A549 (cell line): ENCODE measurements at regions not wholly inside any gene's neighbourhood (a gene's known extent, or its start where the extent isn't known, plus 50 kb on each side); places are given as distances from the start of the nearest gene placed in this dataset.

Experiments used
- ATAC-seq, 2 experiments: fragments of 200-7000 bp in 1 of 2; fragments of >200 bp in 1 of 2; cut with Nextera tagmentation in 1 of 2; cut with Tn5 transposase in 1 of 2; 3 replicates each; pipeline versions ENCODE4 v1.8.0 to v1.9.1; 2018 to 2020; ENCODE audit warnings: mild to moderate bottlenecking in 1 of 2, moderate library complexity in 1 of 2
- CTCF ChIA-PET: fragments of 300-600 bp; sonication (Branson Sonifier 250); formaldehyde crosslinking; extraction: SDS; loops from one replicate; lab custom pipeline; 2021; ENCODE audit warnings: antibody characterized with exemption, inconsistent platforms; lab: Yijun Ruan, JAX
- POLR2A ChIA-PET: fragments of 350-600 bp; formaldehyde crosslinking; extraction: SDS; loops from one replicate; lab custom pipeline; 2021; ENCODE audit warnings: antibody characterized with exemption, inconsistent platforms; lab: Yijun Ruan, JAX
- DNase-seq, 2 experiments: peaks; one replicate each; pipeline versions ENCODE4 v3.0.0 to v3.0.0-alpha.2; 2011 to 2016; ENCODE audit warnings: low read depth in 1 of 2, low spot score in 1 of 2
- FAIRE-seq: peaks from 2 replicates; lab custom pipeline; 2011; peaks lifted over from hg19 to GRCh38; lab: Jason Lieb, UNC
- H3K27ac ChIP-seq, 2 experiments: fragments of >200 bp; sonication (Bioruptor Twin); formaldehyde crosslinking; 3 replicates each; pipeline ENCODE4 v1.5.1; 2016 to 2017
- H3K4me1 ChIP-seq: fragments of >200 bp; sonication (Bioruptor Twin); formaldehyde crosslinking; 3 replicates; pipeline ENCODE4 v1.6.1; 2016
- H3K4me2 ChIP-seq: fragments of >200 bp; sonication (Bioruptor Twin); formaldehyde crosslinking; 3 replicates; pipeline ENCODE4 v1.6.1; 2016
- H3K4me3 ChIP-seq: fragments of >200 bp; sonication (Bioruptor Twin); formaldehyde crosslinking; 3 replicates; pipeline ENCODE4 v1.5.1; 2016
- H3K9me3 ChIP-seq: fragments of >200 bp; sonication (Bioruptor Twin); formaldehyde crosslinking; 3 replicates; pipeline ENCODE4 v1.6.1; 2016
- EHF ChIP-seq: fragments of 250-450 bp; sonication (Bioruptor Pico); IDR thresholded peaks from 2 replicates; pipeline ENCODE4 v1.5.0; 2020; ENCODE audit warnings: mild to moderate bottlenecking
- EP300 ChIP-seq, 2 experiments: fragments of >200 bp; sonication (Bioruptor Twin); formaldehyde crosslinking; IDR thresholded peaks; 2 replicates in 1 of 2; 3 replicates in 1 of 2; pipeline ENCODE4 v1.6.1; 2016 to 2017
- ESRRA ChIP-seq: fragments of 150-350 bp; IDR thresholded peaks from 2 replicates; pipeline ENCODE4 v1.6.1; 2014; ENCODE audit warnings: mild to moderate bottlenecking, low read length, borderline replicate concordance
- FOXS1 ChIP-seq: fragments of 250-450 bp; sonication (Bioruptor Pico); IDR thresholded peaks from 2 replicates; pipeline ENCODE4 v1.5.0; 2020; ENCODE audit warnings: mild to moderate bottlenecking, moderate library complexity
- GATA3 ChIP-seq: IDR thresholded peaks from 2 replicates; pipeline ENCODE4 v1.6.1; 2012; ENCODE audit warnings: borderline replicate concordance
- HDAC2 ChIP-seq: fragments of 200-600 bp; sonication (generic); IDR thresholded peaks from 2 replicates; pipeline ENCODE4 v1.6.1; 2016
- JUN ChIP-seq, 2 experiments: fragments of >200 bp; sonication (Bioruptor Twin); formaldehyde crosslinking; IDR thresholded peaks; 2 replicates in 1 of 2; 3 replicates in 1 of 2; pipeline ENCODE4 v1.6.1; 2016 to 2017
- JUNB ChIP-seq: fragments of >200 bp; sonication (Bioruptor Twin); formaldehyde crosslinking; IDR thresholded peaks from 2 replicates; pipeline ENCODE4 v1.6.1; 2016
- KDM5A ChIP-seq: fragments of 200-600 bp; sonication (generic); IDR thresholded peaks from 2 replicates; pipeline ENCODE4 v1.6.1; 2016; ENCODE audit warnings: antibody characterized with exemption, mild to moderate bottlenecking
- MAFK ChIP-seq: fragments of 450-650 bp; IDR thresholded peaks from 2 replicates; pipeline ENCODE4 v1.6.1; 2014; ENCODE audit not compliant: partially characterized antibody
- NPAS2 ChIP-seq: fragments of 250-450 bp; sonication (Bioruptor Pico); IDR thresholded peaks from 2 replicates; pipeline ENCODE4 v1.8.0; 2022; ENCODE audit warnings: mild to moderate bottlenecking, moderate library complexity, borderline replicate concordance
- PHF8 ChIP-seq: fragments of 200-600 bp; sonication (generic); IDR thresholded peaks from 2 replicates; pipeline ENCODE4 v1.6.1; 2016; ENCODE audit warnings: low read depth, mild to moderate bottlenecking, antibody characterized with exemption, moderate library complexity, borderline replicate concordance
- POLR2A ChIP-seq: IDR thresholded peaks from 2 replicates; pipeline ENCODE4 v1.6.1; 2012; ENCODE audit warnings: mild to moderate bottlenecking, low read length
- RAD21 ChIP-seq, 2 experiments: fragments of >200 bp in 1 of 2; sonication (Bioruptor Twin) in 1 of 2; formaldehyde crosslinking in 1 of 2; IDR thresholded peaks in 1 of 2; conservative IDR thresholded peaks in 1 of 2; 2 replicates in 1 of 2; 3 replicates in 1 of 2; pipeline ENCODE4 v1.6.1; 2012 to 2018; ENCODE audit warnings: inconsistent platforms in 1 of 2
- RARB ChIP-seq: fragments of 250-450 bp; sonication (Bioruptor Pico); IDR thresholded peaks from 2 replicates; pipeline ENCODE4 v1.8.0; 2021; ENCODE audit warnings: mild to moderate bottlenecking, moderate library complexity
- RCOR1 ChIP-seq: fragments of 150-350 bp; IDR thresholded peaks from 2 replicates; pipeline ENCODE4 v1.6.1; 2014; ENCODE audit warnings: antibody characterized with exemption, low read length, low read depth
- SREBF2 ChIP-seq: fragments of 450-650 bp; IDR thresholded peaks from 2 replicates; pipeline ENCODE4 v1.6.1; 2014; ENCODE audit warnings: mild to moderate bottlenecking, moderate library complexity
- TP53 ChIP-seq: fragments of 250-450 bp; sonication (Bioruptor Pico); IDR thresholded peaks from 2 replicates; pipeline ENCODE4 v1.5.0; 2021; ENCODE audit warnings: mild to moderate bottlenecking, moderate library complexity
- ZNF302 ChIP-seq: fragments of 250-450 bp; sonication (Bioruptor Pico); IDR thresholded peaks from 2 replicates; pipeline ENCODE4 v1.9.0; 2021; ENCODE audit warnings: inconsistent platforms, mild to moderate bottlenecking, moderate library complexity
- WGBS: methylation state at CpG from one replicate; pipeline ENCODE4 v1.1.6; 2017; ENCODE audit errors: missing lambda C conversion rate; 5-methylcytosine and 5-hydroxymethylcytosine counted together
- TF ChIP-seq, protein P1 (sequence below): fragments of 250-450 bp; sonication (Bioruptor Pico); IDR thresholded peaks from 2 replicates; pipeline ENCODE4 v1.5.0; 2020; ENCODE audit warnings: low read depth, mild to moderate bottlenecking, moderate library complexity
- TF ChIP-seq, protein P2 (sequence below): IDR thresholded peaks from 2 replicates; pipeline ENCODE4 v1.6.1; 2012
- TF ChIP-seq, protein P3 (sequence below): fragments of 150-350 bp; IDR thresholded peaks from 2 replicates; pipeline ENCODE4 v1.6.1; 2014; ENCODE audit warnings: low read depth, mild to moderate bottlenecking, low read length
- TF ChIP-seq, protein P4 (sequence below): IDR thresholded peaks from 2 replicates; pipeline ENCODE4 v1.6.1; 2012; ENCODE audit warnings: low read depth, borderline replicate concordance
- TF ChIP-seq, protein P5 (sequence below): fragments of 450-650 bp; IDR thresholded peaks from 2 replicates; pipeline ENCODE4 v1.6.1; 2014; ENCODE audit warnings: antibody characterized with exemption
- TF ChIP-seq, protein P6 (sequence below): fragments of 200-600 bp; sonication (generic); IDR thresholded peaks from 2 replicates; pipeline ENCODE4 v1.6.1; 2016; ENCODE audit warnings: antibody characterized with exemption, mild to moderate bottlenecking, moderate library complexity

DNA sequence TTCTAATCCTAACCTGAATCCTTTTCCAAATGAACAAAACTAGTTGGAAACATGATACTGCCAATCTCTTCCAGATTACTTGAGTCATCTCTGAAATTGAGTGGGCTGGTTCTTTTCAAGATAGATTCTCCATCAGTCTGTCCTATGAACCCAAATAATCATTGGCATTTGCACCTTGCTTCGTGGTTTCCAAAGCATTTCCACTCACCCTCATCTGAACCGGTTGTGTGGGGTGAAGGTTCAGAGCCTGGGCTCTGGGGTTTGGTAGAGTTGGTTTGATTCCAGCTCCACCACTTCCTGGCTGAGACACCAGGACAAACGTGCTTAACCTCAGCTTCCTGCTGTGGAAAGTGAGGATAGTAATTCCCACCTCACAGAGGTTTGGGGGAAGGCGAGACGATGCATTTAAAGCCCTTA, 206.4 kb upstream of the E2F8 start (continued):
- TF ChIP-seq, protein P1, sequence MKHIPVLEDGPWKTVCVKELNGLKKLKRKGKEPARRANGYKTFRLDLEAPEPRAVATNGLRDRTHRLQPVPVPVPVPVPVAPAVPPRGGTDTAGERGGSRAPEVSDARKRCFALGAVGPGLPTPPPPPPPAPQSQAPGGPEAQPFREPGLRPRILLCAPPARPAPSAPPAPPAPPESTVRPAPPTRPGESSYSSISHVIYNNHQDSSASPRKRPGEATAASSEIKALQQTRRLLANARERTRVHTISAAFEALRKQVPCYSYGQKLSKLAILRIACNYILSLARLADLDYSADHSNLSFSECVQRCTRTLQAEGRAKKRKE, result no peak
- no peak for TF ChIP-seq EHF (CRISPR knock-in tag)
- TF ChIP-seq, protein P2, sequence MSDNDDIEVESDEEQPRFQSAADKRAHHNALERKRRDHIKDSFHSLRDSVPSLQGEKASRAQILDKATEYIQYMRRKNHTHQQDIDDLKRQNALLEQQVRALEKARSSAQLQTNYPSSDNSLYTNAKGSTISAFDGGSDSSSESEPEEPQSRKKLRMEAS, result no peak
- TF ChIP-seq, all 56 proteins: peak for 0

DNA sequence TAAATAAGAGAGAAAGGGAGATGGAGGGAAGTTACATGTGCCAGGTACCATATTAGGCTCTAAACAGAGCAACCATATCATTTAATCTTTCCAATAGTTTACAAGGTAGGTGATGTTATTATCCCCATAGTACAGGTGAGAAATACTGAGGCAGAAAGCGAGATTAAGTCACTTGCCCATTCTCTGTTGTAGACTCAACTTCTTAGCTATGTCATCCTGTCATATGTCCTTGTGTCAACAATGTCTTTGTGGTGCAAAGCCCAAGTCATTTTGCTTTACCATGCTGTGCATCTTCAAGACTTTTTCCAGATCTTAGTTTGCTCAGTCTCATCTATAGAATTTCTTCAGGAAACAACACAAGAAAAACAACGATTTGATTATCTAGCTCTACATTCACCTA, 205.0 kb upstream of the E2F8 start:
- H3K4me2 ChIP-seq, result no peak overlapping the region
- ATAC-seq (no peak), DNase-seq (no peak)
- TF ChIP-seq FOXS1 (CRISPR knock-in tag) (no peak), POLR2A (no peak), GATA3 (no peak), ZNF302 (CRISPR knock-in tag) (no peak), RAD21 (conservative IDR thresholded peaks at IDR 0.05 in 1 of 2, IDR thresholded peaks at IDR 0.05 in 1 of 2) (no peak), PHF8 (no peak), SREBF2 (no peak), RARB (CRISPR knock-in tag) (no peak), ESRRA (no peak)
- TF ChIP-seq, protein P3, sequence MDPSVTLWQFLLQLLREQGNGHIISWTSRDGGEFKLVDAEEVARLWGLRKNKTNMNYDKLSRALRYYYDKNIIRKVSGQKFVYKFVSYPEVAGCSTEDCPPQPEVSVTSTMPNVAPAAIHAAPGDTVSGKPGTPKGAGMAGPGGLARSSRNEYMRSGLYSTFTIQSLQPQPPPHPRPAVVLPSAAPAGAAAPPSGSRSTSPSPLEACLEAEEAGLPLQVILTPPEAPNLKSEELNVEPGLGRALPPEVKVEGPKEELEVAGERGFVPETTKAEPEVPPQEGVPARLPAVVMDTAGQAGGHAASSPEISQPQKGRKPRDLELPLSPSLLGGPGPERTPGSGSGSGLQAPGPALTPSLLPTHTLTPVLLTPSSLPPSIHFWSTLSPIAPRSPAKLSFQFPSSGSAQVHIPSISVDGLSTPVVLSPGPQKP, result no peak
- TF ChIP-seq, protein P4, sequence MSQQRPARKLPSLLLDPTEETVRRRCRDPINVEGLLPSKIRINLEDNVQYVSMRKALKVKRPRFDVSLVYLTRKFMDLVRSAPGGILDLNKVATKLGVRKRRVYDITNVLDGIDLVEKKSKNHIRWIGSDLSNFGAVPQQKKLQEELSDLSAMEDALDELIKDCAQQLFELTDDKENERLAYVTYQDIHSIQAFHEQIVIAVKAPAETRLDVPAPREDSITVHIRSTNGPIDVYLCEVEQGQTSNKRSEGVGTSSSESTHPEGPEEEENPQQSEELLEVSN, result no peak
- TF ChIP-seq, all 56 proteins: peak for 0
- WGBS, result 42% methylated on average over 2 of the region's 2 CpGs
- no peak overlapping the region for H3K27ac ChIP-seq
- CTCF ChIA-PET, result interaction anchor here (0.6 to 1.3 kb wide), 3 partner anchors 9 to 108 kb away, joined by 3 to 4 read pairs (median 3); no protein-coding TSS in a partner anchor
- no peak for FAIRE-seq
- H3K9me3 ChIP-seq, result no peaks in the 10 kb centered on the region
- POLR2A ChIA-PET, result no interaction called here
- H3K4me3 ChIP-seq, result no peak overlapping the region
- H3K4me1 ChIP-seq, result peaks cover 19% of the 10 kb centered on the region

DNA sequence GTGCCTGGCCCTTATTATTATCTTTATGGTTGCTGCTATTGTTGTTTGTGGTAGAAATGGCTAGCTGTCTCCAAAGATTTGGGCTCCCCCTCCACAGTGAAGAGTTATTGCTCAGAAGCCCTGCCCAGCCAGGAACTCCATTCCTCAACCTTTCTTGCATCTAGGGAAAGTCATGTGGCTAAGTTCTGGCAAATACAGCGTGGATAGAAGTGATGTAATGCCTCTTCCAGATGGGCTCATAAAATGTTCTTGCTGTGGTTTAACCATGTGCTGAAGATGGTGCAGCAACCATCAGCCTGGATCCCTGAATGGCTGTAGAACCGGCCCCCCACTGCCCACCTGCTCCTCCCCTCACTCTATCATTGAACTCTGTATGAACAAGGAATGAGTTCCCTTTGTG, 203.5 kb upstream of the E2F8 start:
- Histone ChIP-seq H3K4me3 (no peak overlapping the region), H3K27ac (no peak overlapping the region), H3K4me1 (peaks cover 19% of the 10 kb centered on the region), H3K4me2 (no peak overlapping the region), H3K9me3 (no peaks in the 10 kb centered on the region)
- CTCF ChIA-PET, result no interaction called here
- DNase-seq, result no peak
- WGBS, result 62% methylated on average over 2 of the region's 2 CpGs
- TF ChIP-seq MAFK (no peak), RCOR1 (no peak), NPAS2 (CRISPR knock-in tag) (no peak), ZNF302 (CRISPR knock-in tag) (no peak), TP53 (no peak)
- TF ChIP-seq, protein P5, sequence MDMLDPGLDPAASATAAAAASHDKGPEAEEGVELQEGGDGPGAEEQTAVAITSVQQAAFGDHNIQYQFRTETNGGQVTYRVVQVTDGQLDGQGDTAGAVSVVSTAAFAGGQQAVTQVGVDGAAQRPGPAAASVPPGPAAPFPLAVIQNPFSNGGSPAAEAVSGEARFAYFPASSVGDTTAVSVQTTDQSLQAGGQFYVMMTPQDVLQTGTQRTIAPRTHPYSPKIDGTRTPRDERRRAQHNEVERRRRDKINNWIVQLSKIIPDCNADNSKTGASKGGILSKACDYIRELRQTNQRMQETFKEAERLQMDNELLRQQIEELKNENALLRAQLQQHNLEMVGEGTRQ, result no peak
- TF ChIP-seq, all 56 proteins: peak for 0
- ATAC-seq, result no peak
- FAIRE-seq, result no peak
- POLR2A ChIA-PET, result no interaction called here

DNA sequence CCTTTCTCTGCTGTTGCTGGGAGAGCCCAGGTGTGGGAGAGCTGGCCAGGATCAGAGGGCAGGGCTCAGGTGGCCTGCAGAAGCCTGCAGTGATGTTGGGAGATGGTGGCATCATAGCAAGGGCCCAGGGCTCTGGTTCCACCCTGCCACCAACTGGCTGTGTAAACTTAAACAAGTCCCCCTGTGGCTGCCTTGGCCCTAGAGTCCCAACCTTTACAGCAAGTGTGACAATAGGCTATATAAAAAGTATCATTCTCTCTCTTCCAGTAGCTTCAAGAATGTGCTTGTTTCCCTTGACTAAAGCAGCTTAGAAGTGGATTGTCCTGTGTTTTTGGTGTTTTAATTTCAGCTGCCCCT, 201.8 kb upstream of the E2F8 start:
- Histone ChIP-seq H3K4me3 (no peak overlapping the region), H3K4me2 (peak overlapping the region; percentile 69), H3K4me1 (peaks cover 33% of the 10 kb centered on the region), H3K9me3 (no peaks in the 10 kb centered on the region), H3K27ac (peak overlapping the region in 1 of 2 experiments; percentile 21; a peak in 2 of 6 replicates)
- ChIA-PET POLR2A (no interaction called here), CTCF (interaction anchor here (1.1 to 1.5 kb wide), 3 partner anchors 11 to 183 kb away, joined by 3 to 5 read pairs (median 3); no protein-coding TSS in a partner anchor)
- DNase-seq (no peak), FAIRE-seq (no peak), ATAC-seq (peak; percentile 51 to 62; a peak in 4 of 6 replicates)
- TF ChIP-seq RARB (CRISPR knock-in tag) (no peak), JUN (IDR thresholded peaks at IDR 0.05) (no peak), EP300 (IDR thresholded peaks at IDR 0.05) (no peak), HDAC2 (no peak), SREBF2 (no peak), RAD21 (conservative IDR thresholded peaks at IDR 0.05 in 1 of 2, IDR thresholded peaks at IDR 0.05 in 1 of 2) (no peak), ZNF302 (CRISPR knock-in tag) (no peak), JUNB (no peak; the same call in 1 of the 2 replicates), KDM5A (no peak), FOXS1 (CRISPR knock-in tag) (no peak)
- TF ChIP-seq, protein P6, sequence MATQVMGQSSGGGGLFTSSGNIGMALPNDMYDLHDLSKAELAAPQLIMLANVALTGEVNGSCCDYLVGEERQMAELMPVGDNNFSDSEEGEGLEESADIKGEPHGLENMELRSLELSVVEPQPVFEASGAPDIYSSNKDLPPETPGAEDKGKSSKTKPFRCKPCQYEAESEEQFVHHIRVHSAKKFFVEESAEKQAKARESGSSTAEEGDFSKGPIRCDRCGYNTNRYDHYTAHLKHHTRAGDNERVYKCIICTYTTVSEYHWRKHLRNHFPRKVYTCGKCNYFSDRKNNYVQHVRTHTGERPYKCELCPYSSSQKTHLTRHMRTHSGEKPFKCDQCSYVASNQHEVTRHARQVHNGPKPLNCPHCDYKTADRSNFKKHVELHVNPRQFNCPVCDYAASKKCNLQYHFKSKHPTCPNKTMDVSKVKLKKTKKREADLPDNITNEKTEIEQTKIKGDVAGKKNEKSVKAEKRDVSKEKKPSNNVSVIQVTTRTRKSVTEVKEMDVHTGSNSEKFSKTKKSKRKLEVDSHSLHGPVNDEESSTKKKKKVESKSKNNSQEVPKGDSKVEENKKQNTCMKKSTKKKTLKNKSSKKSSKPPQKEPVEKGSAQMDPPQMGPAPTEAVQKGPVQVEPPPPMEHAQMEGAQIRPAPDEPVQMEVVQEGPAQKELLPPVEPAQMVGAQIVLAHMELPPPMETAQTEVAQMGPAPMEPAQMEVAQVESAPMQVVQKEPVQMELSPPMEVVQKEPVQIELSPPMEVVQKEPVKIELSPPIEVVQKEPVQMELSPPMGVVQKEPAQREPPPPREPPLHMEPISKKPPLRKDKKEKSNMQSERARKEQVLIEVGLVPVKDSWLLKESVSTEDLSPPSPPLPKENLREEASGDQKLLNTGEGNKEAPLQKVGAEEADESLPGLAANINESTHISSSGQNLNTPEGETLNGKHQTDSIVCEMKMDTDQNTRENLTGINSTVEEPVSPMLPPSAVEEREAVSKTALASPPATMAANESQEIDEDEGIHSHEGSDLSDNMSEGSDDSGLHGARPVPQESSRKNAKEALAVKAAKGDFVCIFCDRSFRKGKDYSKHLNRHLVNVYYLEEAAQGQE, result no peak
